ENCODE measurements at regions not wholly inside any gene's neighbourhood (a gene's known extent, or its start where the extent isn't known, plus 50 kb on each side); places are given as distances from the start of the nearest gene placed in this dataset.

- no peak for DNase-seq (ENCODE audit: low read depth in 2 of 2)
These were observed 138.8 kb downstream of the GABRG1 start for GRCh38 chr4:45985038-45985437.

- DNase-seq (ENCODE audit: low read depth in 2 of 2) = no peak
These were observed 152.7 kb downstream of the GABRG1 start for GRCh38 chr4:45971108-45971507.

- no peak for DNase-seq (ENCODE audit: low read depth in 2 of 2)
These were observed 166.5 kb downstream of the GABRG1 start for GRCh38 chr4:45957353-45957752.

- no peak for DNase-seq (ENCODE audit: low read depth in 2 of 2)
These were observed 169.6 kb downstream of the GABRG1 start for GRCh38 chr4:45954276-45954675.

- DNase-seq (ENCODE audit: low read depth in 2 of 2) = no peak
These were observed 172.7 kb downstream of the GABRG1 start for GRCh38 chr4:45951153-45951552.

GRCh38 chr4:45946699-45947098 lies 177.2 kb downstream of the GABRG1 start:
- DNase-seq (ENCODE audit: low read depth in 2 of 2) = no peak

- no peak for DNase-seq (ENCODE audit: low read depth in 2 of 2)
These were observed 179.9 kb downstream of the GABRG1 start for GRCh38 chr4:45944000-45944399.

- DNase-seq (ENCODE audit: low read depth in 2 of 2) = no peak
These were observed 184.8 kb downstream of the GABRG1 start for GRCh38 chr4:45939056-45939455.

- no peak for DNase-seq (ENCODE audit: low read depth in 2 of 2)
These were observed 192.7 kb downstream of the GABRG1 start for GRCh38 chr4:45931154-45931553.

GRCh38 chr4:45927641-45928040 lies 196.2 kb downstream of the GABRG1 start:
- no peak for DNase-seq (ENCODE audit: low read depth in 2 of 2)

- DNase-seq (ENCODE audit: low read depth in 2 of 2) = no peak
These were observed 198.0 kb downstream of the GABRG1 start for GRCh38 chr4:45925809-45926208.

GRCh38 chr4:45920861-45921260 lies 203.0 kb downstream of the GABRG1 start:
- no peak for DNase-seq (ENCODE audit: low read depth in 2 of 2)

GRCh38 chr4:45910511-45910910 lies 213.3 kb downstream of the GABRG1 start:
- no peak for DNase-seq (ENCODE audit: low read depth in 2 of 2)

GRCh38 chr4:45897946-45898585 lies 225.8 kb downstream of the GABRG1 start:
- DNase-seq (ENCODE audit: low read depth in 2 of 2) = no peak

GRCh38 chr4:45883421-45883820 lies 240.4 kb downstream of the GABRG1 start:
- DNase-seq (ENCODE audit: low read depth in 2 of 2) = no peak

- no peak for DNase-seq (ENCODE audit: low read depth in 2 of 2)
These were observed 247.5 kb downstream of the GABRG1 start for GRCh38 chr4:45876235-45876890.

GRCh38 chr4:45869184-45869583 lies 254.7 kb downstream of the GABRG1 start:
- DNase-seq (ENCODE audit: low read depth in 2 of 2) = no peak

GRCh38 chr4:45865781-45866180 lies 258.1 kb downstream of the GABRG1 start:
- no peak for DNase-seq (ENCODE audit: low read depth in 2 of 2)

GRCh38 chr4:45855857-45856256 lies 268.0 kb downstream of the GABRG1 start:
- no peak for DNase-seq (ENCODE audit: low read depth in 2 of 2)

- no peak for DNase-seq (ENCODE audit: low read depth in 2 of 2)
These were observed 277.8 kb downstream of the GABRG1 start for GRCh38 chr4:45846016-45846415.

GRCh38 chr4:45841791-45842190 lies 282.1 kb downstream of the GABRG1 start:
- no peak for DNase-seq (ENCODE audit: low read depth in 2 of 2)

GRCh38 chr4:45831692-45832091 lies 292.2 kb downstream of the GABRG1 start:
- no peak for DNase-seq (ENCODE audit: low read depth in 2 of 2)

GRCh38 chr4:45803994-45804393 lies 319.9 kb downstream of the GABRG1 start:
- no peak for DNase-seq (ENCODE audit: low read depth in 2 of 2)

GRCh38 chr4:45795135-45795534 lies 328.7 kb downstream of the GABRG1 start:
- DNase-seq (ENCODE audit: low read depth in 2 of 2) = no peak
